GM10248 (cell line): ENCODE measurements at regions not wholly inside any gene's neighbourhood (a gene's known extent, or its start where the extent isn't known, plus 50 kb on each side); places are given as distances from the start of the nearest gene placed in this dataset.
"Not testable (repeated sequence)": the region's sequence is repeated elsewhere in the genome, so short reads cannot be mapped to it uniquely, and the experiment has no call there.

ENCODE experiments used
- CTCF ChIA-PET: fragments of 300-600 bp; sonication (Branson Sonifier 250); formaldehyde crosslinking; extraction: SDS; loops from one replicate; lab custom pipeline; 2021; ENCODE audit warnings: antibody characterized with exemption; lab: Yijun Ruan, JAX
- POLR2A ChIA-PET: fragments of 350-650 bp; sonication (Branson Sonifier 250); formaldehyde crosslinking; extraction: SDS; loops from one replicate; lab custom pipeline; 2020; ENCODE audit warnings: antibody characterized with exemption; lab: Yijun Ruan, JAX
- DNase-seq: peaks from one replicate; pipeline ENCODE4 v3.0.0; 2012; ENCODE audit errors: extremely low spot score
- CTCF ChIP-seq: IDR thresholded peaks from 2 replicates; pipeline ENCODE4 v1.5.1; 2012; ENCODE audit warnings: mild to moderate bottlenecking, low read depth; ENCODE audit errors: extremely low read depth, missing control alignments, control extremely low read depth

- no peak for DNase-seq
- CTCF ChIA-PET, result interaction anchor here (1.4 kb wide), 1 partner anchor 59 kb away, joined by 3 read pairs; no protein-coding TSS in a partner anchor
- TF ChIP-seq CTCF, result no peak
- POLR2A ChIA-PET, result no interaction called here
These were observed 170.6 kb upstream of the PWP1 start for GRCh38 chr12:107514887-107515445.

DNA sequence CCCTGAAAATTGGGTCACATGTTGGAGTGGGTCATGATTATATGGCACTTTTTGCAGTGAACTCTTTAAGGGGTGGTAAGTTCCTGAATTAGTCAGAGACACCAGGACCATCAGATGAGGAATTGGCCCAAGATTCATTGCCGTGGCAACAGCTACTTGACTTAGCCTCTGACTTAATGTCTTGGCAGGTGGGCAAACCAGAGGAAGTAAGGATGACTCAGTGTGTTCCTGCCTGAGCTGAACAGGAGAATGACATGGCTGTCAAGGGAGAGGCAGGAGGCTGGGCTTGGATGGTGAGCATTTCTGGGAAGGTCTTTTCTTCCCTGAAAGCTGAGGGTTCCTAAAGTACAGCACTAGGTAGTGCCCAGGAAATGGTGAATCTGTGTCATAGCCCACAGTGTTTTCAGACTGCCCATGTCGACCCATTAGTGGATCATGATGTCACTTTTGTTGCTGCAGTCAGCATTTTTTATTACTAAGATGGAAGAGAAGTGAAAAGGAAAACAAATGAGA, 170.1 kb upstream of the PWP1 start:
- TF ChIP-seq CTCF, result no peak
- CTCF ChIA-PET, result no interaction called here
- POLR2A ChIA-PET, result no interaction called here
- no peak for DNase-seq

DNA sequence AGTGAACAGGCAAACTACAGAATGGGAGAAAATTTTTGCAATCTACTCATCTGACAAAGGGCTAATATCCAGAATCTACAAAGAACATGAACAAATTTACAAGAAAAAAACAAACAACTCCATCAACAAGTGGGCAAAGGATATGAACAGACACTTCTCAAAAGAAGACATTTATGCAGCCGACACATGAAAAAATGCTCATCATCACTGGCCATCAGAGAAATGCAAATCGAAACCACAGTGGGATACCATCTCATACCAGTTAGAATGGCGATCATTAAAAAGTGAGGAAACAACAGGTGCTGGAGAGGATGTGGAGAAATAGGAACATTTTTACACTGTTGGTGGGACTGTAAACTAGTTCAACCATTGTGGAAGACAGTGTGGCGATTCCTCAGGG, 167.8 kb upstream of the PWP1 start:
- DNase-seq, POLR2A ChIA-PET, CTCF ChIA-PET: not testable (repeated sequence)

DNA sequence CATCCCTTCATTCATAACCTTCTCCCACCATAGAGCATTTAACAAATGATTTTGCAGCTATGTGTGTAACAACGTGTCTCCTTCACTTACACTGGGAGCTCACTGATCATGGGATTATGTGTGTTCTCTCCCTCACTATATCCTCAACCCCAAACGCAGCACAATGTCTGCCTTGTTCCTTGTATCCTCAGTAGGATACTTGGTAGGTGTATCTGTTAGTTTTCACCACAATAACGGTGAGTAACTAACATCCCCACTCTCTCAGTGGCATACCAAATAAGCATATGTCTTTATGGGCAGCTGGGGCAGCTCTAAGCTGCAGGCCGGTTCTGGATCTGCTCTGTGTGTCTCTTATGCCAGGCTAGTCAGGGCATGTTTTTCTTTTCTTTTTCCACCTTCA, 166.7 kb upstream of the PWP1 start:
- no peak for DNase-seq
- no peak for TF ChIP-seq CTCF
- CTCF ChIA-PET, result interaction anchor here (1.9 kb wide), 1 partner anchor 9 kb away, joined by 5 read pairs; no protein-coding TSS in a partner anchor
- POLR2A ChIA-PET, result no interaction called here

DNA sequence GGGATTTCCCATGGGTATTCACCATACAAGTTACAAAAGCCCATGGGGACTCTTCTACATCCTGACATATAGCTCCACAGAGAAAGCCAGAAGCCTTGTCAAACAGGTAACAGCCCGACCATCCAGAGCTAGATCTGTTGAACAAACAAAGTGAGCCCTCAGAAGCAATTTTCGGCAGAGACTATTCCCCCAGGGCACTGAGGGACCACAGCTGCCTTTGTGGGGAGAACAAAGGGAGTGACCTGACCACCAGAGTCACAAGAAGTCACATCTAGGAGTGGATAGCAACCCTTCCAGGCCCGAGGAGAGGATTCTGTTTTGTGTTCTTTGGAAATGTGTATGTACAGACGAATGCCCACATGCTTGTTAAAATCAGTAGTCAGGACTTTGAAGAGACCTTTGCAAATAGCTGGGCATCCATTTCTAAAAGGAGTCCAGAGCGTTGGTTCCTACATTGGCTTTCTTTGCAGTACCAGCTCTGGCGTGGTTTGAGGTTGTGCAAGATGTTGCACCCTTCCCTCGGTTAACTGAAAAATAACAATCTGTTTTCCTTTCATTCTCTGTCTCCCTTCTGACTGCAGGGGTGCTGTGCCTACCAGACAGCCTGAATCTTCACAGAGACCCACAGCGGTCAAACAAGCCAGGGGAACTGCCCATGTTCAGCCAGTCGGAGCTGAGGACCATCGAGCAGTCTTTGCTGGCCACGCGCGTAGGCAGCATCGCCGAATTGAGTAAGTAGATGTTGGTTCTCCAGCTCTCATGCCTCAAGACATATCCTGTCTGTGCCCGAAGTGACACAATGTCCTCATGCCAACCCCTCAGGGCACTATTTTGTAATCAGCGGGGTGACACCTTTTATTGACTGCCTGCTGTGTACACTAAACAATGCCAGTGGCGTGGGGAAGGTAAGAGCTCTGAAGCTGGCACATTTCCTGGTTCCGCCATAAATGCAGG, 165.4 kb upstream of the PWP1 start:
- DNase-seq, result no peak
- POLR2A ChIA-PET, result no interaction called here
- CTCF ChIA-PET, result interaction anchor here (1.1 to 1.9 kb wide), 4 partner anchors 11 to 87 kb away, joined by 3 to 5 read pairs (median 4); no protein-coding TSS in a partner anchor
- TF ChIP-seq CTCF, result no peak

- POLR2A ChIA-PET, result no interaction called here
- CTCF ChIA-PET, result no interaction called here
- DNase-seq, result no peak
- no peak for TF ChIP-seq CTCF
These were observed 163.7 kb upstream of the PWP1 start for GRCh38 chr12:107521826-107522355.
